Loucy (cell line): ENCODE measurements at regions not wholly inside any gene's neighbourhood (a gene's known extent, or its start where the extent isn't known, plus 50 kb on each side); places are given as distances from the start of the nearest gene placed in this dataset.

ENCODE experiments used
- H2AFZ ChIP-seq: fragments of 200-600 bp; sonication (generic); 2 replicates; pipeline ENCODE4 v1.6.0; 2016; ENCODE audit warnings: antibody characterized with exemption, mild to moderate bottlenecking, low read length, moderate library complexity
- H3F3A ChIP-seq: fragments of 200-600 bp; 2 replicates; pipeline ENCODE4 v1.6.0; 2016; ENCODE audit warnings: antibody characterized with exemption, low read depth, mild to moderate bottlenecking
- H3K27me3 ChIP-seq: fragments of 200-600 bp; sonication (generic); 2 replicates; pipeline ENCODE4 v1.6.1; 2014; ENCODE audit warnings: low read length, mild to moderate bottlenecking; ENCODE audit not compliant: insufficient read depth, poor library complexity, severe bottlenecking
- H3K36me3 ChIP-seq: fragments of 200-600 bp; sonication (generic); 2 replicates; pipeline ENCODE4 v1.6.1; 2016; ENCODE audit warnings: low read length; ENCODE audit not compliant: insufficient read depth
- H3K4me1 ChIP-seq: fragments of 200-600 bp; sonication (generic); 2 replicates; pipeline ENCODE4 v1.5.1; 2014; ENCODE audit warnings: low read length, mild to moderate bottlenecking; ENCODE audit not compliant: insufficient read depth, poor library complexity, severe bottlenecking
- H3K4me2 ChIP-seq: fragments of 200-600 bp; sonication (generic); 2 replicates; pipeline ENCODE4 v1.6.0; 2014; ENCODE audit warnings: antibody characterized with exemption, low read length, low read depth, mild to moderate bottlenecking; ENCODE audit not compliant: poor library complexity, severe bottlenecking
- H3K4me3 ChIP-seq: fragments of 200-600 bp; sonication (generic); 2 replicates; pipeline ENCODE4 v1.5.1; 2014; ENCODE audit warnings: low read length, mild to moderate bottlenecking, mixed read lengths; ENCODE audit not compliant: poor library complexity, severe bottlenecking
- H3K79me2 ChIP-seq: fragments of 200-600 bp; sonication (generic); 2 replicates; pipeline ENCODE4 v1.6.1; 2014; ENCODE audit warnings: low read length; ENCODE audit not compliant: insufficient read depth
- H3K9ac ChIP-seq: fragments of 200-600 bp; sonication (generic); 2 replicates; pipeline ENCODE4 v1.6.0; 2014; ENCODE audit warnings: mild to moderate bottlenecking, low read depth, low read length, moderate library complexity; ENCODE audit not compliant: poor library complexity, severe bottlenecking
- H3K9me2 ChIP-seq: fragments of 200-600 bp; sonication (generic); replicated peaks from 2 replicates; pipeline ENCODE4 v1.6.1; 2016; ENCODE audit warnings: low read depth, low read length, mixed read lengths
- H3K9me3 ChIP-seq: fragments of 200-600 bp; sonication (generic); 2 replicates; pipeline ENCODE4 v1.6.1; 2014; ENCODE audit warnings: mild to moderate bottlenecking, antibody characterized with exemption, low read length, low read depth; ENCODE audit not compliant: insufficient read depth
- H4K20me1 ChIP-seq: fragments of 200-600 bp; sonication (generic); 2 replicates; pipeline ENCODE4 v1.6.0; 2014; ENCODE audit warnings: antibody characterized with exemption, low read length, mild to moderate bottlenecking; ENCODE audit not compliant: insufficient read depth, poor library complexity, severe bottlenecking
- EZH2phosphoT487 ChIP-seq: fragments of 200-600 bp; IDR thresholded peaks from 2 replicates; pipeline ENCODE4 v1.6.1; 2018; ENCODE audit warnings: antibody characterized with exemption, mild to moderate bottlenecking, moderate library complexity, borderline replicate concordance
- TF ChIP-seq, protein P1 (sequence below): fragments of 200-600 bp; sonication (generic); conservative IDR thresholded peaks from 2 replicates; pipeline ENCODE4 v1.5.1; 2014; ENCODE audit warnings: mild to moderate bottlenecking, antibody characterized with exemption, low read length

DNA sequence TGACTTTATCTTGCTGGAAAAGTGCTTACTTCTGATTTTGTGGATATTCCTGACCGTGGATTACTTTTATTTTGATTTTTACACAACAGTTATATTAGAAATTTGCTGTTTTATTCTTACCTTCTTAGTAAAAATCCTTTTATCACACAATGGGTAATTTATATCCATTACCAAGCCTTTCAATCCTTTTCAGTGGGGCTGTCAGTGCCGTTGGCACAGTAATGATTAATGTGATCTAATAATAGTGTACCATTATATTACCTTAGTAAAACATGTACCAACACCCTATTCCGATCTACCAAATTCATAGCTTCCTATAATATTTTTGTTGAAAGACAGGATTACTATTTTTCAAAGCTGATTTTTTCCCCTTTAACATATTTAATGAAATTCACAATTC lies 87.3 kb upstream of the ZNF536 start:
- Histone ChIP-seq H3K79me2 (no peaks in the 10 kb centered on the region), H3K4me1 (no peaks in the 10 kb centered on the region), H3K9me3 (no peaks in the 10 kb centered on the region), H3K4me2 (no peak overlapping the region), H3K36me3 (no peaks in the 10 kb centered on the region), H3K9ac (no peak overlapping the region), H3K9me2 (no peaks in the 10 kb centered on the region), H4K20me1 (no peaks in the 10 kb centered on the region), H3K27me3 (no peaks in the 10 kb centered on the region), H3F3A (no peaks in the 10 kb centered on the region), H3K4me3 (no peak overlapping the region), H2AFZ (no peak overlapping the region)
- TF ChIP-seq, protein P1, sequence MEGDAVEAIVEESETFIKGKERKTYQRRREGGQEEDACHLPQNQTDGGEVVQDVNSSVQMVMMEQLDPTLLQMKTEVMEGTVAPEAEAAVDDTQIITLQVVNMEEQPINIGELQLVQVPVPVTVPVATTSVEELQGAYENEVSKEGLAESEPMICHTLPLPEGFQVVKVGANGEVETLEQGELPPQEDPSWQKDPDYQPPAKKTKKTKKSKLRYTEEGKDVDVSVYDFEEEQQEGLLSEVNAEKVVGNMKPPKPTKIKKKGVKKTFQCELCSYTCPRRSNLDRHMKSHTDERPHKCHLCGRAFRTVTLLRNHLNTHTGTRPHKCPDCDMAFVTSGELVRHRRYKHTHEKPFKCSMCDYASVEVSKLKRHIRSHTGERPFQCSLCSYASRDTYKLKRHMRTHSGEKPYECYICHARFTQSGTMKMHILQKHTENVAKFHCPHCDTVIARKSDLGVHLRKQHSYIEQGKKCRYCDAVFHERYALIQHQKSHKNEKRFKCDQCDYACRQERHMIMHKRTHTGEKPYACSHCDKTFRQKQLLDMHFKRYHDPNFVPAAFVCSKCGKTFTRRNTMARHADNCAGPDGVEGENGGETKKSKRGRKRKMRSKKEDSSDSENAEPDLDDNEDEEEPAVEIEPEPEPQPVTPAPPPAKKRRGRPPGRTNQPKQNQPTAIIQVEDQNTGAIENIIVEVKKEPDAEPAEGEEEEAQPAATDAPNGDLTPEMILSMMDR, result no peak
- no peak for TF ChIP-seq EZH2phosphoT487

DNA sequence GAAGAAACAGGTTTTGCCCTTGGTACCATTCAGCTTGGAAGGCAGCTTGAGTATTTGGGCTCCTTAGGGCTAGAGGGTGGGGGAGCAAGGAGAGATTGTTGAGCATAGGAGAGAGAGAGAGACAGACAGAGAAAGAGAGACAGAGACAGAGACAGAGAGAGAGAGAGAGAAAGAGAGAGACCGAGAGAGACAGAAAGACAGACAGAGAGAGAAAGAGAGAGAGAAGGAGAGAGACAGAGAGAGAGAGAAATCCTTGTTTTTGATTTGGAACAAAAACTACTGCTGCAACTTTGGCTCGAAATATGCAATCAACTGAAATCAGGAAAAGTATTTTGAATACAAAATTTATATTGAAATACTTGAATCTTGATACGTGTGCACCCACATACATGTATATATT lies 85.8 kb upstream of the ZNF536 start:
- H3F3A ChIP-seq, result no peaks in the 10 kb centered on the region
- no peaks in the 10 kb centered on the region for H3K36me3 ChIP-seq
- H3K4me3 ChIP-seq, result no peak overlapping the region
- H3K9ac ChIP-seq, result no peak overlapping the region
- no peak overlapping the region for H2AFZ ChIP-seq
- no peaks in the 10 kb centered on the region for H3K27me3 ChIP-seq
- no peak for TF ChIP-seq EZH2phosphoT487
- TF ChIP-seq, protein P1, result no peak
- H3K4me1 ChIP-seq, result no peaks in the 10 kb centered on the region
- no peak overlapping the region for H3K4me2 ChIP-seq
- H3K79me2 ChIP-seq, result no peaks in the 10 kb centered on the region
- H3K9me2 ChIP-seq, result no peaks in the 10 kb centered on the region
- H4K20me1 ChIP-seq, result no peaks in the 10 kb centered on the region
- no peaks in the 10 kb centered on the region for H3K9me3 ChIP-seq

DNA sequence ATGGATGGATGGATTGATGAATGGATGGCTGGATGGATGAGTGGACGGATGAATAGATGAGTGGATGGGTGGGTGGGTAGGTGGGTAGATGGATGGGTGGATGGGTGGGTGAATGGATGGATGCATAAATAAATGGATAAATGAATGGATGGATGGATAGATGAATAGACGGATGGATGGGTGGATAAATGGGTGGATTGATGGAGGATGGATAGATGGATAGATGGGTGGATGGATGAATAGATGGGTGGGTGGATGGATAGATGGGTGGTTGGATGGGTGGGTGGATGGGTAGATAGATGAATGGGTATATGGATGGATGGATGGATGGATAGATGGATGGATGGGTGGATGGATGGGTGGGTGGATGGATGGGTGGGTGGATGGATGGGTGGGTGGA lies 84.9 kb upstream of the ZNF536 start:
- H3K36me3 ChIP-seq, result no peaks in the 10 kb centered on the region
- no peaks in the 10 kb centered on the region for H3K27me3 ChIP-seq
- no peak overlapping the region for H3K4me3 ChIP-seq
- H3K4me1 ChIP-seq, result no peaks in the 10 kb centered on the region
- no peaks in the 10 kb centered on the region for H3K9me3 ChIP-seq
- H3K9me2 ChIP-seq, result no peaks in the 10 kb centered on the region
- no peak overlapping the region for H3K9ac ChIP-seq
- TF ChIP-seq EZH2phosphoT487, result no peak
- TF ChIP-seq, protein P1, result no peak
- H4K20me1 ChIP-seq, result no peaks in the 10 kb centered on the region
- no peak overlapping the region for H3K4me2 ChIP-seq
- H3F3A ChIP-seq, result no peaks in the 10 kb centered on the region
- no peak overlapping the region for H2AFZ ChIP-seq
- no peaks in the 10 kb centered on the region for H3K79me2 ChIP-seq
